Neural progenitor cell (in vitro differentiated cells): ENCODE measurements at regions not wholly inside any gene's neighbourhood (a gene's known extent, or its start where the extent isn't known, plus 50 kb on each side); places are given as distances from the start of the nearest gene placed in this dataset.
"Not testable (repeated sequence)": the region's sequence is repeated elsewhere in the genome, so short reads cannot be mapped to it uniquely, and the experiment has no call there.

Experiments used
- EZH2 ChIP-seq: fragments of 200-600 bp; sonication (generic); IDR thresholded peaks from 2 replicates; pipeline ENCODE4 v1.6.1; 2017; ENCODE audit warnings: antibody characterized with exemption, mild to moderate bottlenecking, moderate library complexity
- EZH2phosphoT487 ChIP-seq: fragments of 200-600 bp; sonication (generic); IDR thresholded peaks from 2 replicates; pipeline ENCODE4 v1.6.1; 2017; ENCODE audit warnings: antibody characterized with exemption

DNA sequence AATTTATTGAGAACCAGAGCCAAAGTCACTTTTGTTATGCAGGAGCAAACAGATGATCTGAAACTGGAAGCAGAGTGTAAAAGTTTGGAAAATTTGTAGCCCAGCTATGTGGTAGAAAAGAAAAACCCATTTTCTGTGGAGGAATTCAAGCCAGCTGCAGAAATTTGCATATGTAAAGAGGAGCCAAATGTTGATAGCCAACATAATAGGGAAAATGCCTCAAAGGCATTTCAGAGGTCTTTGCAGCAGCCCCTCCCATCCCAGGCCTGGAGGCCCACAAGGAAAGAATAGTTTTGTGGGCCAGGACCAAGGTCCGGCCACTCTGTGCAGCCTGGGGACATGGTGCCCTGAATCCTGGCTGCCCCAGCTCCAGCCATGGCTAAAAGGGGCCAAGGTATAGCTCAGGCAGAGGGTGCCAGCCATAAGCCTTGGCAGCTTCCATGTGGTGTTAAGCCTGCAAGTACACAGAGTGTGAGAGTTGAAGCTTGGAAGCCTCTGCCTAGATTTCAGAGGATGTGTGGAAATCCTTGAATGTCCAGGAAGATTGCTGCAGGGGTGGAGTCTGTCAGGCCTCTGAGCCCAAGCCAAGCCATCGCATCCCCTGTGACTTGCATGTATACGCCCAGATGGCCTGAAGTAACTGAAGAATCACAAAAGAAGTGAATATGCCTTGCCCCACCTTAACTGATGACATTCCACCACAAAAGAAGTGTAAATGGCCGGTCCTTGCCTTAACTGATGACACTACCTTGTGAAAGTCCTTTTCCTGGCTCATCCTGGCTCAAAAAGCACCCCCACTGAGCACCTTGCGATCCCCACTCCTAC, 52.7 kb upstream of the FAM124A start:
- not testable (repeated sequence) for TF ChIP-seq EZH2phosphoT487, EZH2
